BLaER1 treated with 17β-estradiol and CSF1 and Interleukin-3, amounts not matched to agents 10 nM and 100 nM (cell line): ENCODE measurements at regions not wholly inside any gene's neighbourhood (a gene's known extent, or its start where the extent isn't known, plus 50 kb on each side); places are given as distances from the start of the nearest gene placed in this dataset.
"Not testable (repeated sequence)": the region's sequence is repeated elsewhere in the genome, so short reads cannot be mapped to it uniquely, and the experiment has no call there.

ENCODE experiments used
- H3K27ac ChIP-seq, 11 experiments: shearing (Covaris generic); formaldehyde crosslinking; 2 replicates each; pipeline ENCODE4 v1.8.1; 2022
- H3K27me3 ChIP-seq, 11 experiments: shearing (Covaris generic); formaldehyde crosslinking; 2 replicates each; pipeline ENCODE4 v1.8.1; 2022
- H3K36me3 ChIP-seq, 11 experiments: shearing (Covaris generic); formaldehyde crosslinking; 2 replicates each; pipeline ENCODE4 v1.8.1; 2022
- H3K4me1 ChIP-seq, 10 experiments: shearing (Covaris generic); formaldehyde crosslinking; 2 replicates each; pipeline ENCODE4 v1.8.1; 2022
- H3K4me2 ChIP-seq, 11 experiments: shearing (Covaris generic); formaldehyde crosslinking; 2 replicates each; pipeline ENCODE4 v1.8.1; 2022
- H3K4me3 ChIP-seq, 10 experiments: shearing (Covaris generic); formaldehyde crosslinking; 2 replicates each; pipeline ENCODE4 v1.8.1; 2022
- H3K9ac ChIP-seq, 11 experiments: shearing (Covaris generic); formaldehyde crosslinking; 2 replicates each; pipeline ENCODE4 v1.8.1; 2022
- H3K9me3 ChIP-seq, 11 experiments: shearing (Covaris generic); formaldehyde crosslinking; replicated peaks in 1 of 11; 2 replicates each; pipeline ENCODE4 v1.8.1; 2022
- H4K20me1 ChIP-seq, 11 experiments: shearing (Covaris generic); formaldehyde crosslinking; 2 replicates each; pipeline ENCODE4 v1.8.1; 2022
- Cebpa-rat ChIP-seq, 11 experiments: shearing (Covaris generic); IDR thresholded peaks; 2 replicates each; pipeline ENCODE4 v1.8.1; 2022

DNA sequence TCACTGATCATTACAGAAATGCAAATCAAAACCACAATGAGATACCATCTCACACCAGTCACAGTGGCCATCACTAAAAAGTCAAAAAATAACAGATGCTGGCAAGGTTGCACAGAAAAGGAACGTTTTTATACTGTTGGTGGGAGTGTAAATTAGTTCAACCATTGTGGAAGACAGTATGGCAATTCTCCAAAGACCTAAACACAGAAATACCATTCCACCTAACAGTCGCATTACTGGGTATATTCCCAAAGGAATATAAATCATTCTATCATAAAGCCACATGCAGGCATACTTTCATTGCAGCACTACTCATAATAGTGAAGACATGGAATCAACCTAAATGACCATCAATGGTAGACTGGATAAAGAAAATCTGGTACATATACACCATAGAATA is 83.2 kb upstream of the ARID5B start:
- H3K27me3 ChIP-seq, H3K4me2 ChIP-seq, H3K9me3 ChIP-seq, H3K9ac ChIP-seq, H3K4me3 ChIP-seq, H3K4me1 ChIP-seq, H3K36me3 ChIP-seq, H3K27ac ChIP-seq, H4K20me1 ChIP-seq: not testable (repeated sequence)

DNA sequence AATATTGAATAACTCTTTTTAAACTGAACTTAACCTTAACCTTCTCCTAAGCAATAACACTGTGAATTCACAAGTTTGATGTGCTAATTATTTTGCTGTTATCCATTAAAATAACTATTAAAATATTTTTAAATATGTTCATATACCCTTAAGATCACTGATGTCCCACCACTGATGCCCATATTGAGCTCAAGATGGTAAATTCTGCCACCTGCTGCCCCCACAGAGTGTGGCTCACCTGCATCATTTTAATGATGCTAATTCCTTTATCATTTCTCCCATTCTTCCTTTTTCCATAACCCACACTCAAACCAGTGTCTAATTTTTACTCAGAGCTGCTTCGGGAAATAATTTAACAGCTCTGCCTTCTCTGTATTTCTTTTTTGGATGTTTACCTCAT is 82.3 kb upstream of the ARID5B start:
- Histone ChIP-seq H4K20me1 (no peaks in the 10 kb centered on the region), H3K9me3 (no peaks in the 10 kb centered on the region), H3K4me1 (peaks cover 0 to 6% (median 0%) of the 10 kb centered on the region in 10 experiments; a peak in 4 of 20 replicates), H3K27me3 (no peaks in the 10 kb centered on the region), H3K27ac (no peak overlapping the region), H3K9ac (no peak overlapping the region), H3K36me3 (no peaks in the 10 kb centered on the region), H3K4me2 (no peak overlapping the region), H3K4me3 (no peak overlapping the region)
- no peak for TF ChIP-seq Cebpa-rat (IDR thresholded peaks at IDR 0.05)

DNA sequence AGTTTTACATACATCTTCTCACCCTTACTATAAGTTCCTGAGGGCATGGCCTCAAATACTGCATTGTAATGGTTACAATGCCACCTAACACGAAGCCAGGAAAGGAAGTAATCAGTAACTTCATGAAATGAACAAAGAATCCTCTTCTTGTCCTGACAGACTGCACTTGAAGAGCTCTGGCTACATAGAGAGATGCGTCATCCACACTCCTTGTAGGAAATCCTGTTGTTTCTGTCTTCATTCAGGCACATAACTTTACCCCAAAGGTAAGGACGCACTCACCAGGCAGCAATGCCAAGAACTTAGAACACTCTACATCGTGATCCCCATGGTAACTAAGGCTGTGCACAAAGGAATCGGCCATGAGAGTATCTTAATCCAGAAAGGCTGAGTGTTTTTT is 80.3 kb upstream of the ARID5B start:
- Histone ChIP-seq H4K20me1 (no peaks in the 10 kb centered on the region), H3K27me3 (no peaks in the 10 kb centered on the region), H3K4me2 (no peak overlapping the region), H3K27ac (no peak overlapping the region), H3K9me3 (no peaks in the 10 kb centered on the region), H3K9ac (no peak overlapping the region), H3K4me3 (no peak overlapping the region), H3K36me3 (no peaks in the 10 kb centered on the region), H3K4me1 (peaks cover 0 to 6% (median 0%) of the 10 kb centered on the region in 10 experiments; a peak in 4 of 20 replicates)
- TF ChIP-seq Cebpa-rat (IDR thresholded peaks at IDR 0.05), result no peak

DNA sequence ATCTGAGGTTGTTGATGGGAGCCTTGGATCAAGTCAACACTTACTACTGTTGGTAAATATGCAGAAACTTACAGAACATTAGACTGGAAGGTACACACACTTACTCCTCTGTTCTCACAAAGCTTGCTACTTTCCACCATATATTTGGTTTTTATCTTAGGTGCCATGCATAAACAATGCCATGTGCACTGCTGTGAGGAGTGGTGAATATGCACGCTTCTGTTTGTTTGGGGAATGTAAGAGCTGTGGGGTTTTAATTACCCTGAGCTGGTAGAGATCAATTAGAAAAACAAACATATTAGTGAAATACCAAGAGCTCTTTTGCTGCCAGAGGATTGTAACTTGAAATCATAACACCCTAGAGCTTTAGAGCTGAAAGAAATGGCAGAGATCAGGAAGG is 79.8 kb upstream of the ARID5B start:
- Histone ChIP-seq H3K27ac (no peak overlapping the region), H3K4me2 (no peak overlapping the region)

GRCh38 chr10:61822096-61822495 is 79.4 kb upstream of the ARID5B start:
- H3K4me1 ChIP-seq, result peaks cover 0 to 6% (median 0%) of the 10 kb centered on the region in 10 experiments; a peak in 4 of 20 replicates
- no peaks in the 10 kb centered on the region for H3K9me3 ChIP-seq
- no peaks in the 10 kb centered on the region for H3K27me3 ChIP-seq
- no peaks in the 10 kb centered on the region for H4K20me1 ChIP-seq
- H3K9ac ChIP-seq, result no peak overlapping the region
- H3K36me3 ChIP-seq, result no peaks in the 10 kb centered on the region
- no peak overlapping the region for H3K4me2 ChIP-seq
- no peak overlapping the region for H3K4me3 ChIP-seq
- no peak overlapping the region for H3K27ac ChIP-seq
- no peak for TF ChIP-seq Cebpa-rat (IDR thresholded peaks at IDR 0.05)

More for the DNA sequence above, 79.8 kb upstream of the ARID5B start:
- Histone ChIP-seq H3K27me3 (no peaks in the 10 kb centered on the region), H3K4me1 (peaks cover 0 to 6% (median 0%) of the 10 kb centered on the region in 10 experiments; a peak in 4 of 20 replicates), H3K9ac (no peak overlapping the region), H3K36me3 (no peaks in the 10 kb centered on the region), H3K9me3 (no peaks in the 10 kb centered on the region), H3K4me3 (no peak overlapping the region), H4K20me1 (no peaks in the 10 kb centered on the region)
- TF ChIP-seq Cebpa-rat (IDR thresholded peaks at IDR 0.05), result no peak

DNA sequence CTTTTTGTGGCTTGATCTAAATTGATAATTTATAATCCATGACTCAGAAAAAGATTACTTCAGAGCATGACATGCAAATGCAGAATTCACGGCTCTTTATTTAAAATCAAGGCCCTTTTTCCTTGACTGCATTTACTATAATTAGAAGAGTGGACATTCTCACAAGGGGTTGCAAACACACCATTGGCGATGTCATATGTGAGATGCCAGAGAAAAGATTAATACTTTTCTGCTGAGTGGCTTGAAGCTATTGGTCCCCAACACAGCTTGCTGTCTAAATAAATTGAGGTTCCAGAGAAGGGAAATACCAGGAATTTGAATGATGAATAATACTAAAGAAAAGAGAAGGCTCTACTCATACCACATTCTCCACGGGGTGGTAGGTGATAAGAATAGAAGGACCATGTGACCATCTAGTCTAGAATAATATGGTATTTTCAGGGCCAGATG is 78.7 kb upstream of the ARID5B start:
- H3K4me2 ChIP-seq, result no peak overlapping the region; a peak in 1 of 22 replicates
- no peak overlapping the region for H3K27ac ChIP-seq
- H3K4me1 ChIP-seq, result peaks cover 0 to 6% (median 0%) of the 10 kb centered on the region in 10 experiments; a peak in 4 of 20 replicates

DNA sequence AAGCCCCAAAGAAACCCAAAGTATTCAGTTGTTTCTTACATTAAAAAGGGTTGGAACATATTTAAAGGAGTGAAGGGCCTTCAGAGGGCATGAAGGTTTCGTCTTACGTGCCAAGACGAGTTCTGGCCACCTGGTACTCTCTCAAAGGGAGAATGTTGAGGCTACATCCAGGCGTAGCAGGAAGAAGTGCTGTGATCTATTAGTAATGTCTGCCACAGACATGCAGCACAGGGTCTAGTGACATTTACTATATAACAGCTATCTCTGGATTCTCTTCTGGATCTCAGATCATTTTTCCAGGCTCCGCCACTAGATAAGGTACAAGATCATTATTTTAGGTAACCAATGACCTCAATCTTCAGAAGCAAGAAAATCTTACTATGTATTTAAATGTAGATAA is 76.5 kb upstream of the ARID5B start:
- Histone ChIP-seq H3K4me2 (no peak overlapping the region), H3K36me3 (no peaks in the 10 kb centered on the region), H4K20me1 (no peaks in the 10 kb centered on the region), H3K9me3 (no peaks in the 10 kb centered on the region), H3K9ac (no peak overlapping the region), H3K27ac (no peak overlapping the region), H3K4me1 (peaks cover 0 to 6% (median 0%) of the 10 kb centered on the region in 10 experiments; a peak in 4 of 20 replicates), H3K27me3 (no peaks in the 10 kb centered on the region), H3K4me3 (no peak overlapping the region)
- no peak for TF ChIP-seq Cebpa-rat (IDR thresholded peaks at IDR 0.05)

More for the DNA sequence above, 78.7 kb upstream of the ARID5B start:
- Histone ChIP-seq H4K20me1 (no peaks in the 10 kb centered on the region), H3K4me3 (no peak overlapping the region), H3K9me3 (no peaks in the 10 kb centered on the region), H3K9ac (no peak overlapping the region), H3K36me3 (no peaks in the 10 kb centered on the region), H3K27me3 (no peaks in the 10 kb centered on the region)
- TF ChIP-seq Cebpa-rat (IDR thresholded peaks at IDR 0.05), result no peak

DNA sequence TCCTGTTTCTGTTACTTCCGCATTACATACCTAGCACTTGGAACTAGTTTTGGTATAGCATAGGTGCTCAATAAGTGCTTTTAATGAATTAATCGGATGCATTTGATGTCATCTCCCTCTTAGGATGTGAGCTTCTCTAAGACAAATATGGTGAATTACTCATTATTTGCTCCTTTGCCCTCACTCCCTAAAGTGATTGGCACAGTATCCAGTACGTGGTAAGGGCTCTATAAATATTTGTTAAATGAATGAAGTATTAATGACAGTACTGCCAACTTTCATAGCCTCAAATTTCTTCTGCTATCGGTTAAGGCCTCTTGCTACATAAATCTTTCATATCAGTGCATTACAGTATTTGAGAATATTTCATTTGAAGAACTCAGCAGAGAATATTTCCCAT is 75.9 kb upstream of the ARID5B start:
- Histone ChIP-seq H4K20me1 (no peaks in the 10 kb centered on the region), H3K9ac (no peak overlapping the region), H3K27ac (no peak overlapping the region), H3K9me3 (no peaks in the 10 kb centered on the region; a peak in 1 of 22 replicates), H3K4me2 (no peak overlapping the region), H3K4me3 (no peak overlapping the region), H3K27me3 (no peaks in the 10 kb centered on the region), H3K36me3 (no peaks in the 10 kb centered on the region), H3K4me1 (peaks cover 0 to 6% (median 0%) of the 10 kb centered on the region in 10 experiments; a peak in 4 of 20 replicates)
- TF ChIP-seq Cebpa-rat (IDR thresholded peaks at IDR 0.05), result no peak

GRCh38 chr10:61828034-61828433 is 73.5 kb upstream of the ARID5B start:
- H3K9me3 ChIP-seq, result peaks cover 0 to under 1% (median 0%) of the 10 kb centered on the region in 11 experiments; a peak in 2 of 22 replicates
- no peaks in the 10 kb centered on the region for H3K36me3 ChIP-seq
- no peak overlapping the region for H3K4me3 ChIP-seq
- no peaks in the 10 kb centered on the region for H4K20me1 ChIP-seq
- peaks cover 0 to 5% (median 0%) of the 10 kb centered on the region in 10 experiments; a peak in 4 of 20 replicates for H3K4me1 ChIP-seq
- no peak overlapping the region for H3K27ac ChIP-seq
- no peak for TF ChIP-seq Cebpa-rat (IDR thresholded peaks at IDR 0.05)
- H3K4me2 ChIP-seq, result no peak overlapping the region
- H3K9ac ChIP-seq, result no peak overlapping the region
- H3K27me3 ChIP-seq, result no peaks in the 10 kb centered on the region

DNA sequence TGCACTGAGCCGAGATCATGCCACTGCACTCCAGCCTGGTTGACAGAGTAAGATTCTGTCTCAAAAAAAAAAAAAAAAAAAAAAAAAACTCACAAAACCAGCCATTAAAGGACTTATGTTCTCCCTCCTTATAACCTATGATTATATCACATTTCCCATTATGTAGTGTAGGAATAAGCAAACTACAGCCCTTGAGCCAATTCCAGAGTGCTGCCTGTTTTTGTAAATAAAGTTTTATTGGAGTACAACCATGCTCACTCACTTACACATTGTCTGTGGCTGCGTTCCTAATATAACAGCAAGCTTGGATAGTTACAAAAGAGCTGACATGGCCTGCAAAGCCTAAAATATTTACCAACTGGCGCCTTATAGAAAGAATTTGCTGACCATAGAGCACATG is 72.7 kb upstream of the ARID5B start:
- Histone ChIP-seq H3K4me2 (no peak overlapping the region), H3K9me3 (peaks cover 0 to 4% (median 0%) of the 10 kb centered on the region in 11 experiments; a peak in 2 of 22 replicates), H3K4me1 (no peaks in the 10 kb centered on the region), H3K9ac (no peak overlapping the region), H3K36me3 (no peaks in the 10 kb centered on the region), H3K4me3 (no peak overlapping the region), H4K20me1 (no peaks in the 10 kb centered on the region), H3K27ac (no peak overlapping the region), H3K27me3 (no peaks in the 10 kb centered on the region)
- TF ChIP-seq Cebpa-rat (IDR thresholded peaks at IDR 0.05), result no peak
